DND-41 (cell line): ENCODE measurements at regions not wholly inside any gene's neighbourhood (a gene's known extent, or its start where the extent isn't known, plus 50 kb on each side); places are given as distances from the start of the nearest gene placed in this dataset.

Source experiments
- ATAC-seq: fragments of 200-7000 bp; cut with Tn5 transposase; 3 replicates; pipeline ENCODE4 v1.9.1; 2021; ENCODE audit warnings: low read depth; ENCODE audit not compliant: insufficient read depth
- DNase-seq: peaks from one replicate; pipeline ENCODE4 v3.0.0-alpha.2; 2020
- H2AFZ ChIP-seq: 2 replicates; pipeline ENCODE4 v1.6.0; 2012; ENCODE audit warnings: low read depth, low read length
- H3K27ac ChIP-seq: 2 replicates; pipeline ENCODE4 v1.5.1; 2012; ENCODE audit warnings: low read length, inconsistent platforms
- H3K27me3 ChIP-seq: fragments of 200-600 bp; sonication (generic); 2 replicates; pipeline ENCODE4 v1.6.0; 2012; ENCODE audit warnings: low read length, mild to moderate bottlenecking, inconsistent platforms; ENCODE audit not compliant: insufficient read depth, poor library complexity
- H3K36me3 ChIP-seq: 2 replicates; pipeline ENCODE4 v1.5.1; 2012; ENCODE audit warnings: low read length, inconsistent platforms; ENCODE audit not compliant: insufficient read depth
- H3K4me1 ChIP-seq: 2 replicates; pipeline ENCODE4 v1.5.1; 2012; ENCODE audit warnings: mild to moderate bottlenecking, low read length; ENCODE audit not compliant: insufficient read depth
- H3K4me2 ChIP-seq: 2 replicates; pipeline ENCODE4 v1.6.0; 2012; ENCODE audit warnings: mild to moderate bottlenecking, moderate library complexity, low read length, inconsistent platforms; ENCODE audit not compliant: insufficient read depth
- H3K4me3 ChIP-seq, 2 experiments: fragments of 200-600 bp in 1 of 2; shearing (Covaris generic) in 1 of 2; 2 replicates each; pipeline ENCODE4 v1.5.1; 2012 to 2016; ENCODE audit warnings: inconsistent platforms in 2 of 2, low read length in 2 of 2, mild to moderate bottlenecking in 2 of 2, low read depth in 1 of 2, moderate library complexity in 1 of 2
- H3K79me2 ChIP-seq: 2 replicates; pipeline ENCODE4 v1.6.0; 2012; ENCODE audit warnings: low read length, inconsistent platforms; ENCODE audit not compliant: insufficient read depth
- H3K9ac ChIP-seq: 2 replicates; pipeline ENCODE4 v1.6.0; 2012; ENCODE audit warnings: low read depth, mild to moderate bottlenecking, inconsistent platforms, low read length, moderate library complexity
- H3K9me3 ChIP-seq: 2 replicates; pipeline ENCODE4 v1.5.1; 2012; ENCODE audit warnings: low read length, moderate library complexity, mild to moderate bottlenecking, inconsistent platforms; ENCODE audit not compliant: insufficient read depth, severe bottlenecking
- H4K20me1 ChIP-seq: 2 replicates; pipeline ENCODE4 v1.6.0; 2012; ENCODE audit warnings: low read length; ENCODE audit not compliant: insufficient read depth
- EZH2 ChIP-seq: IDR thresholded peaks from 3 replicates; pipeline ENCODE4 v1.6.1; 2012; ENCODE audit warnings: borderline replicate concordance, low read depth, mild to moderate bottlenecking, moderate library complexity, low read length, inconsistent platforms; ENCODE audit not compliant: severe bottlenecking
- TF ChIP-seq, protein P1 (sequence below): IDR thresholded peaks from 2 replicates; pipeline ENCODE4 v1.5.1; 2012; ENCODE audit warnings: borderline replicate concordance, low read length, moderate library complexity, mild to moderate bottlenecking; ENCODE audit not compliant: poor library complexity, severe bottlenecking; ENCODE audit errors: extremely low read depth

DNA sequence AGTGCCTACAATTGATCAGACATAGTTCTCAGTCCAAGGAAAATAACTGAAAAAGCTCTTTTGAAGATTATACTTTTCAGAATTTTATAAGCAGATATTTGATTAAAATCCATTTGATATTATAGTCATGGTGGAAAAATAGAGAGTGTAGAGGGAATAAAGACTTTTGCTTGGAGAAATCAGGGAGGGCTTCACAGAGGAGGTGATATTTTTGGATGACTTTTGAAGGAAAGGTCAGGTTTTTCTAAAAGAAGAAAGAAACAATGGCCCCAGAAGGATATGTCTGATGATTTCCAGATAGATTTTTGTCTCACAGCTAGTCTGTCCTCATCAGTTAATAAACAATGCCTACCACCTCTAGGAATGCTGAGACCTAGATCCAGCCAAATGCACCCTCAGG, 806.3 kb upstream of the CELF2 start:
- no peak for ATAC-seq
- Histone ChIP-seq H3K9ac (no peak overlapping the region), H3K4me1 (no peaks in the 10 kb centered on the region), H4K20me1 (no peaks in the 10 kb centered on the region), H3K27me3 (no peaks in the 10 kb centered on the region), H3K4me2 (no peak overlapping the region), H3K79me2 (no peaks in the 10 kb centered on the region), H3K27ac (no peak overlapping the region), H3K36me3 (no peaks in the 10 kb centered on the region), H3K4me3 (no peak overlapping the region), H3K9me3 (no peaks in the 10 kb centered on the region), H2AFZ (no peak overlapping the region)
- no peak for TF ChIP-seq EZH2
- TF ChIP-seq, protein P1, sequence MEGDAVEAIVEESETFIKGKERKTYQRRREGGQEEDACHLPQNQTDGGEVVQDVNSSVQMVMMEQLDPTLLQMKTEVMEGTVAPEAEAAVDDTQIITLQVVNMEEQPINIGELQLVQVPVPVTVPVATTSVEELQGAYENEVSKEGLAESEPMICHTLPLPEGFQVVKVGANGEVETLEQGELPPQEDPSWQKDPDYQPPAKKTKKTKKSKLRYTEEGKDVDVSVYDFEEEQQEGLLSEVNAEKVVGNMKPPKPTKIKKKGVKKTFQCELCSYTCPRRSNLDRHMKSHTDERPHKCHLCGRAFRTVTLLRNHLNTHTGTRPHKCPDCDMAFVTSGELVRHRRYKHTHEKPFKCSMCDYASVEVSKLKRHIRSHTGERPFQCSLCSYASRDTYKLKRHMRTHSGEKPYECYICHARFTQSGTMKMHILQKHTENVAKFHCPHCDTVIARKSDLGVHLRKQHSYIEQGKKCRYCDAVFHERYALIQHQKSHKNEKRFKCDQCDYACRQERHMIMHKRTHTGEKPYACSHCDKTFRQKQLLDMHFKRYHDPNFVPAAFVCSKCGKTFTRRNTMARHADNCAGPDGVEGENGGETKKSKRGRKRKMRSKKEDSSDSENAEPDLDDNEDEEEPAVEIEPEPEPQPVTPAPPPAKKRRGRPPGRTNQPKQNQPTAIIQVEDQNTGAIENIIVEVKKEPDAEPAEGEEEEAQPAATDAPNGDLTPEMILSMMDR: no peak
- no peak for DNase-seq

DNA sequence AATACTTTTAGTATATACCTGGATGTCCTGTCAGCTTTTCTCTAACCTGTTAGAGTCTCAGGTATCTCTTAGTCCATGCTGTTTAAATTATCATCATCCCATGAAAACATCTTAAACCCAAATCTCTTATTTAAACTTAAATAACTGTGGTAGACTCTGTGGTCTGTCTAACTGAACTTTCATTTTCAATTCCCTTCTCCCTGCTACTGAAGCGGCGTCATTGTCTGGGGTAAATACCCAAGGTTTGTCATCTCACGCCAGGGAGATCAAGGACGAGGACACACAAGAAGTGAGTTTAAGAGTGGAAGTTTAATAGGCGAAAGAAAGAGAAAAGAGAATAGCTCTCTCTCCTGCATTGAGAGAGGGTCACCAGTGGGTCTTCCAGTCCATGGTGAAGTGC, 804.4 kb upstream of the CELF2 start:
- Histone ChIP-seq H2AFZ (no peak overlapping the region), H3K36me3 (no peaks in the 10 kb centered on the region), H3K4me2 (no peak overlapping the region), H4K20me1 (no peaks in the 10 kb centered on the region), H3K4me3 (no peak overlapping the region), H3K9me3 (no peaks in the 10 kb centered on the region), H3K27me3 (no peaks in the 10 kb centered on the region), H3K4me1 (no peaks in the 10 kb centered on the region), H3K9ac (no peak overlapping the region), H3K27ac (no peak overlapping the region), H3K79me2 (no peaks in the 10 kb centered on the region)
- DNase-seq (no peak), ATAC-seq (no peak)
- no peak for TF ChIP-seq EZH2
- TF ChIP-seq, protein P1: no peak

DNA sequence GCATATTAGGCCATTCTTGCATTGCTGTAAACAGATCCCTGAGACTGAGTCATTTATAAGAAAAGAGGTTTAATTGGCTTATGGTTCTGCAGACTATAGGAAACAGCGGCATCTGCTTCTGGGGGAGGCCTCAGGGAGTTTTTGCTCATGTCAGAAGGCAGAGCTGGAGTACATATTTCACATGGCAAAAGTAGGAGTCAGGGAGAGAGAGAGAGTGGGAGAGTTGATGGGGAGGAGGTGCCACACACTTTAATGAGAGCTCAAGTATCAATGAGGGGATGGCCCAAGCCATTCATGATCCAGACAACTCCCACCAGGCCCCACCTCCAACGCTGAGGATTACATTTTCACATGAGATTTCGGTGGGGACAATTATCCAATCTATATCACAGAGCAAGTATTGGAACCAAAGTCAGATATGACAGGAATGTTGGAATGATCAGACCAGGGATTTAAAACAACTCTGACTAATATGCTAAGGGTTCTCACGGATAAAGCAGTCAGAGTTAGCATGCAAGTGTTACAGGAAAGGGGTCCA, 795.3 kb upstream of the CELF2 start:
- no peaks in the 10 kb centered on the region for H3K79me2 ChIP-seq
- TF ChIP-seq, protein P1: no peak
- no peak for TF ChIP-seq EZH2
- H3K4me1 ChIP-seq: no peaks in the 10 kb centered on the region
- no peak overlapping the region for H3K27ac ChIP-seq
- H4K20me1 ChIP-seq: no peaks in the 10 kb centered on the region
- DNase-seq: no peak
- no peaks in the 10 kb centered on the region for H3K27me3 ChIP-seq
- H3K4me2 ChIP-seq: no peak overlapping the region
- no peak overlapping the region for H3K4me3 ChIP-seq
- no peak overlapping the region for H2AFZ ChIP-seq
- H3K9ac ChIP-seq: no peak overlapping the region
- H3K36me3 ChIP-seq: no peaks in the 10 kb centered on the region
- H3K9me3 ChIP-seq: no peaks in the 10 kb centered on the region
- no peak for ATAC-seq

DNA sequence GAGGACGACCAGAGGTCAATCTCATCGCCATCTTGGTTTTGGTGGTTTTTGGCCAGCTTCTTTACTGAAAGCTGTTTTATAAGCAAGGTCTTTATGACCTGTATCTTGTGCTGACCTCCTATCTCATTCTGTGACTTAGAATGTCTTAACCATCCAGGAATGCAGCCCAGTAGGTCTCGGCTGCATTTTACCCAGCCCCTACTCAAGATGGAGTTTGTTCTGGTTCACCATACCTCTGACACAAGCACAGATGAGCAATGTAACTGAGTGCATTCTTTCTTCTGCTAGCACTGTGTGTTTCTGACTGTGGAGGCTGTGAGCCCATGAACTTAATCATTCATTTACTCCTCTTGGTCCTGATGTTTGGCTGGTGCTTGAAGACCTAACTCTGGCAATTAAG, 794.5 kb upstream of the CELF2 start:
- H2AFZ ChIP-seq: no peak overlapping the region
- no peak overlapping the region for H3K9ac ChIP-seq
- no peaks in the 10 kb centered on the region for H3K9me3 ChIP-seq
- no peak overlapping the region for H3K4me2 ChIP-seq
- DNase-seq (no peak), ATAC-seq (no peak)
- H3K27me3 ChIP-seq: no peaks in the 10 kb centered on the region
- no peak overlapping the region for H3K27ac ChIP-seq
- no peaks in the 10 kb centered on the region for H3K79me2 ChIP-seq
- H3K4me3 ChIP-seq: no peak overlapping the region
- no peaks in the 10 kb centered on the region for H4K20me1 ChIP-seq
- no peaks in the 10 kb centered on the region for H3K4me1 ChIP-seq
- H3K36me3 ChIP-seq: no peaks in the 10 kb centered on the region
- no peak for TF ChIP-seq EZH2
- TF ChIP-seq, protein P1: no peak
